Activated T-helper 1 cell treated with Interleukin-2 at 50 U/mL for 16 hours (primary cell): ENCODE measurements at regions not wholly inside any gene's neighbourhood (a gene's known extent, or its start where the extent isn't known, plus 50 kb on each side); places are given as distances from the start of the nearest gene placed in this dataset.
"Not testable (repeated sequence)": the region's sequence is repeated elsewhere in the genome, so short reads cannot be mapped to it uniquely, and the experiment has no call there.

Experiments used
- DNase-seq: peaks from one replicate; pipeline ENCODE4 v3.0.0-alpha.2; 2020; ENCODE audit warnings: low read depth

DNA sequence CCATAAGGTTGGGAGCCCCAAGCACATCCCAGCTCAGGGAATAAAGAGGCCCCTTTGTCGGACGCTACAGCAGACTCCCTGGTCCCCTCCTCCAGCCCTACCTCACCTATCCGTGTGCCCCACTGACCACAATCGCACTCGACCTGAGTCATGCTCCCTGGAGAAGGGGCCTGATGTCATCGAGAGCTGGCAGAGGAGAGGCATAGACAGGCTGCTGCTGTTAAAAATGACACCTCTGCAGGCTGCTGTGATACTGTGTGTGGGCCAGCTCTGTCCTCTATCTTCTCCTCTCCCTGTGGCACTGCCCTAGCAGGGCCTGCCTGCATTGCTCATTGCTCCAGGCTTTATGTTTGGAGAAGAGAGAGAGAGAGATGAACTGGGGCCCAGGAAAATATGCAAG lies 123.4 kb upstream of the SYT13 start:
- DNase-seq, result no peak

DNA sequence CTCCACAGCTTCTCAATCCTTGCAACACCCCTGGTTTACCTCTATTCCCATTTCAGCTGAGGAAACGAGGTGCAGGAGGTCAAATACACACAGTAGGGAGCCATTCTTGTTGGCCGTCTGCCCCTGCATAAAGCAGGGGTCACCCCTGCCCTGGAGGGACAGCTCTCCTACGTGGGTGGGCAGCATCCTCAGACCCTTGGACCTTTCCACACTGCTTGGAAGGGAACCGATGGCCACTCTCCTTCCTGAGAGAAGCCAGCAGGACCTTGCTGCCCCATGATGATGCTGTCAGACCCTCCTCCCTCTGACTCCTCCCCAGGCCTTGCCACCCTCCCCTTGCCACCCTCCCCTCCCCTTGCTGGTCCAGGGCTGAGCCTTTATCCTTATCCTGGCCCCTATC lies 121.1 kb upstream of the SYT13 start:
- DNase-seq, result no peak

DNA sequence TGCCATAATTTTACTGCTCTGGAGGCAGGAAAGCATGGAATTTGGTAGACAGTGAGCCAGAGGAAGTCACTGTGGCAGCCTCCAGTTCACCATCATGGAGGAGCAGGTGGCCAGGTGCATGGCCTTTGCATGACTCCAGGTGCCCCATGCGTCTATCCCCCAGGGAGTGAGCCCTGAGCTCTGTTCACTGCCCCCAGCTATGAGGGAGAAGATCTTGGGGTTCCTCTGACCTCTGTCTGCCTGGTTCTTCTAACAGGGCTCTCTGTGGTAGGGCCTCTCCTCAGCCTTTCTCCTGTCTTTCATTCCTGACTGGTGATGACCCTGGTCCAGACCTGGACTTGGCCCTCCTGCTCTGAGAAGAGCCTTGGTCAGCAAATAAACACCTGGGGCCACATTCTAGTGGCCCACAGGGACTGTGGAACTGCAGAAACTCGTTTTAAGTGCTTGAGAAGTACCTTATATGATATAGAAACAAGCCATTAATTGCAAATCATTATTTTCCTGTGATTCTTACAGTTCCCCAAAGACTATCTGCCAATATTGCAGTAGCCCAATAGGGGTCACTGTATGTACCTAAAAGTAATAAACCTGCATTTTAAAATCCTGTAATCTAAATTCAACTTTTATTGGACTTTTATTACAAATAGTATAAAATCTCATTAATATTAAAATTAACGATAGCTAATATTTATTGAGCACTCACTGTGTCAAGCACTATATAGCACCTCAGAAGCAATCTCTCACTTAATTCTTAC lies 120.0 kb upstream of the SYT13 start:
- no peak for DNase-seq

DNA sequence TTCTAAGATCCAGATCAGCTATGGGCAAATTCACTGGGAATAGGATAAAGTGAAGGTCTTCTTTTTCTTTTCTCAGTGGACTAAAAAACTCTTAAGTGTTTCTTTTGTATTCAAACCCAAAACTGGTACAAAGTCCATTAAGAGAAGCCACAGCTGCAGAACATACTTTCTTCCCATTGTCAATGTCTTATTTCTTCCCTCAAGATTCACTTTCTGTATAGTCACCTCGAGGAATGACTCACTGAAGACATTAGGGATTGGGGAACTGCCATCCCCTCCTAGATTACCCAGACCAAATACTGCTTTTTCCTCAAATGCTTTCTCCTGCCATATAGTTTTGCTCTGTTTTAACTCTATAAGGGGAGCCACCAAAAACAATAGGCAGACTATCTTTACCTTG lies 117.4 kb upstream of the SYT13 start:
- DNase-seq, result not testable (repeated sequence)

DNA sequence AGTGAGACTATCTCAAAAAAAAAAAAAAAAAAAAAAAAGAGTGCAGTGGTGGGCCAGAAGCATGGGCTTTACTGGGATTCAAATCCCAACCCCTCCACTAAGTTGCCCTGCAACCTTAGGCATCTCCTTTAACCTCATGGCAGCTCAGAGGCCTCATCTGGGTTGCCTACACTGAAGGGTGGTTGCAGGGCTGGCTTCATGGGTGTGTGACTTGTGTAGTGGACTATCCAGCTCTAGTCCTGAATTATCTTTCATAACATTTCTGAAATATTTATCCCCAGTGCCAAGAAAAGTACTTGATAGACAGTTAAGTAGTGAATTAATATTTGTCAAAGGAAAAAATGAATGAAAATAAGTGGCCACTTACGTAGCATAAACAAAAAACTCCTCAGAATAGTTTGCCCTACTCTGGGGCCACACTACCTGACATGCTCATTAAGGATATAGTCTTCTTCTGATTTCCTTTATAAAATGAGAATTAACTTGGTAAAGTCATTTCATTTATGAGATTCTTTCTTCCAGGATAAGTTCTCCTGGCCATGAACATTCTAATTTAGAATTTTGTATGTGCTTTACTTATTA lies 116.0 kb upstream of the SYT13 start:
- no peak for DNase-seq

DNA sequence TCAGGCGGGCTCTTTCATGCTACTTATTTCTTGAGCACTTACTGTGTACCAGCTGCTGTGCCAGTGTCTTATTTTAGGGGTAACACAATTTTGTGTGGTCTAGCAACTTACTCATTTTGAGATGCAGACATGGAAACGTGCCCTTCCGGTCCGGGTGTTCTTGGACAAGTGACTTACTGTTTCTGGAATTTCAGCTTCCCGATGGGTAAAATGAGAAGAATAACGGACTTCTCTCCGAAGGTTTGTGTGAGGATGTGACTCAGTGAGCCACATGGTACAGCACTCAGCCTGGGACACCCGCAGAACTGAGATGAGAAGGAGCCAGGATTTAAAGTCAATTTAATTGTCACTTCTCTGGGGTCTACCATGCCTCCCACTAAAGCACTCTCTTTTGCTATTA lies 114.5 kb upstream of the SYT13 start:
- no peak for DNase-seq

DNA sequence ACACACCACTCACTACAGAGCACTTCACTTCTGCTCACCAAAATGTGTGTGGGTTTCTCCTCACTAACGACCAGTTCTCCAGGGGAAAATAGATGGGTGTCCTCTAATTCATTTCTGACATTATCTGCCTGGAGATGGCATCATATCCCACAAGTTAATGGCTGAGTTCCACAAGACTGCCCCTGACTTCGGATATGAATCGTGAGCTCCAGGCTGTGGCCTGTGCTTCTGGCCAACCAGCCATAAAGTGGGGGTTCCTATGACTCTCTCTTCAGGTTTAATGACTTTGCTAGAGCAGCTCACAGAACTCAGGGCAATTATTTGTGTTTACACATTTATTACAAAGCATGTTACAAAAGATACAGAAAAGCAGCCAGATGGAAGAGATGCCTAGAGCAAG lies 113.0 kb upstream of the SYT13 start:
- DNase-seq, result no peak

DNA sequence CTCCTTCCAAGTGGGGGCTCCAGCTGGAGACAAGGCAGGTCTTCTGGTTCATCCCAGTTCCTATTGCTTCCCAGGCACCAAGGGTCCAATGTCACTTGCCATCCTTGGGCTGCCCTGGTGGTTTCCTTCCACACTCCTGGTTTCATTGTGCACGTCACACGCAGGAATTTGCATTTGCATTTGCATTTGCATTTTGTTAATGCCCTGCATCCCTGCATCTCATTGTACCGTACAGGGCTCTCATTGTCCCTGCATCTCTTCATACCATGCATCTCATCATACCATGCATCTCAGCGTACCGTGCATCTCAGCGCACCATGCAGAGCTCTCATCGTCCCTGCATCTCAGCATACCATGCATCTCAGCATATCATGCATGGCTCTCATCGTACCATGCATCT lies 112.2 kb upstream of the SYT13 start:
- DNase-seq, result no peak

DNA sequence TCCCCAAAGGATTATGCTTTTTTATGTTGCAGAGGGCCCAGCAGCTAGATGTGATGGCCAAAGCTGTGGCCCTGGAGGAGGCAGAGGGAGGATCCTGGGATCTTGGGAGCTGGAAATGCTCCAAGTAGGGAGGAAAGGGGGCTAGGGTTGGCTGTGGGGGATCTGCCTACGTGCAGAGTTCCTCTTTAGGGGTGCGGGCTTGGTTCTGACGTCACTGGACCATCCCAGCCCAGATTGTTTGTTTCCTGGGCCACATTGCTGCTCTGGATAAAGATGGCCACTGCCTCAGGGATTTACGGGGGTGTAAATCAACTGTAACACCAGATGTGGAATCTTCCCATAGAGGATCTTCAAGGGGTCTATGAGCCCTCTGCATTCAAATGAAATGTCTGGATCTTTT lies 110.3 kb upstream of the SYT13 start:
- no peak for DNase-seq

GRCh38 chr11:45395947-45396346 lies 109.8 kb upstream of the SYT13 start:
- DNase-seq, result no peak

GRCh38 chr11:45395421-45395820 lies 109.3 kb upstream of the SYT13 start:
- no peak for DNase-seq

DNA sequence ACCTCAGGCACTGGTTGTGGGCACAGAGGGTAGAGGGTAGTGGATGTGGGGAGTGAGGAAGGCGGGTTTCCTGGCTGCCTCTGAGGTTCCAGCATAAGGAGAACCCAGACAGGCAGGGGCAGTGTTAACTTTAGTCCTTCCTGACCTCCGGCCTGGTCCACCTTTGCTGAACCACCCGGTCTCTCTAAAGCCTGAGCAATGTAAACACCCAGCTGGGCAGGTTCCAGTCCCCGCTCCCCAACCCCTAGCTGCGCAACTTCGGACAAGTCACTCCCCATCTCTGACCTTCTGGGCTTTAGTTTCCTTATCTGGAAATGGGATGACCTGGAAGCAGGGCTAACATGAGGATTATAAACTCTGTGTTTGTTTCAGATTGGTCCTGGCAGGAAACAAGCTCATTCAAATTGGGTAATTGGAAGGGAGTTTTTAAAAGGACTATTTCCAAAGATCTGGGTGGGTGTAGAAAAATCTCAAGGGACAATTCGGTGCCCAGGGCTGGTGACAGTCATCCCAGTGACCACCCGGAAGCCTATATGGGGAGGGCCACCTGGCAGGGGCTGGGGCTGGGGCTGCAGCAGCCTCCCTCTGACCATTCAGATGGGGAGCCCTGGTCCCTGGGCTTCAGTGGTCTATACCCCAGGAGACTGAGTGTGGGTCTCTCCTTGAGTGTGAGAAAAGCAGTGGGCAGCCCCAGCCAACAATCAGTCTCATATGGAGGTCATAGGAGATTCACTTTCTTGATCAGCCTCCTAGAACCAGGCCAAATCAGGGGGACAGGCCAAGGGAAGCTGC lies 108.3 kb upstream of the SYT13 start:
- DNase-seq, result no peak

DNA sequence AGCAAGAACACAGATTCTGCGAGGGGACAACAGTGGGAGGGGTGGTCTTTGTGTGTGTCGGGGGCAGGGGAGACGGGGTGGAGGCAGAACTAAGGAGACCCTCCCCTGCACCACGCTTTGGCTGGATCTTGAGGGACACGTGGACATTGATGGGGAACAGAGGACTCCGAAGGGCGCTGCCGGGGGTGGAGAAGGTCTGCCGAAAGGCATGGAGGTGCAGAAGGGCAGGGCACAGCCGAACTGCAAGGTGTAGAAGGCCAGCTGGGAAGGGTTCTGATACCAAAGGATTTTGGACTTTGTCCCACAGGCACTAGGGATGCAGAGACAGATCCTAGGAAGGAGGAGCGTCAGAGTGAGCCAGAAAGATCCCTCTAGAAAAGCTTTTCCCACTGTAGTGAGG lies 107.7 kb upstream of the SYT13 start:
- no peak for DNase-seq

GRCh38 chr11:45393334-45393733 lies 107.2 kb upstream of the SYT13 start:
- DNase-seq, result no peak

GRCh38 chr11:45392591-45393091 lies 106.5 kb upstream of the SYT13 start:
- DNase-seq, result no peak

DNA sequence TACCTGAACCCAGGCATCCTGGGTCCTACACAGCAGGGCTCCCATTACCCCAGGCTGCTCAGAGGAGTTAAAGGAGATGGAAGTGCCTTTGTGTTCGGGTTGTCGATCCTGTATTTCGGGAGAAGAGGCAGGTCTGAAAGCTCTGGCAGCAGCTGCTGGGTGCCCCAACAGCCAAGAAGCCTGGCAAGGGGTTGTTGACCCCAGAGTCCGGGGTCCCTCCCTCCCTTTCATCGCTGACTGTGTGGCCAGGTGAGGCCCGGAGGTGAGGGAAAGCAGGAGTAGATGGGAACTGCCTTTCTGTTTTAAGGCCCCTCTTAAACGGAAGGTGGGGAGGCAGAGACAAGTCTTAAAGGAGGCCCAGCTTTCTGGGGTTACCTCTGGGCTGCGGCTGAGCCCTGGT lies 106.0 kb upstream of the SYT13 start:
- DNase-seq, result no peak

GRCh38 chr11:45391168-45391850 lies 105.2 kb upstream of the SYT13 start:
- no peak for DNase-seq

DNA sequence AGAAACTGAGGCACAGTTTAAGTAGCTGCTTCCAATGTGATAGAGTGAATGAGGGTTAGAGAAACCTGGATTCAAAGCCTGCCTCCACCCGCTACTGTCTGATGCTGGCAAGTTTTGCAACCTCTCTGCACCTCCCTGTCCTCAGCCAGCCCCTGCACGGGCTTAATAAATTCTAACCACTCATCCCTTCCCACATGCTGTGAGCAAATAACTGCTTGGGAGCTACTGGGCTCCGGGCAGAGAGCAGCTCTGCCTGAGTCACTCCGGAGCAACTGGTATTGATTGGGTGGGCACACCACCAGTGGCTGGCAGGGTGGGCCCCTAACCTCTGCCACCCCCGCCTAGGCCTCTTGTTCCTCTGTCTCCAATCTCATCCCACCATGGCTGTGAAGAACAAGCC lies 104.3 kb upstream of the SYT13 start:
- no peak for DNase-seq

- no peak for DNase-seq
Observed at GRCh38 chr11:45388472-45388871, 102.3 kb upstream of the SYT13 start.

GRCh38 chr11:45387885-45388284 lies 101.7 kb upstream of the SYT13 start:
- DNase-seq, result not testable (repeated sequence)

DNA sequence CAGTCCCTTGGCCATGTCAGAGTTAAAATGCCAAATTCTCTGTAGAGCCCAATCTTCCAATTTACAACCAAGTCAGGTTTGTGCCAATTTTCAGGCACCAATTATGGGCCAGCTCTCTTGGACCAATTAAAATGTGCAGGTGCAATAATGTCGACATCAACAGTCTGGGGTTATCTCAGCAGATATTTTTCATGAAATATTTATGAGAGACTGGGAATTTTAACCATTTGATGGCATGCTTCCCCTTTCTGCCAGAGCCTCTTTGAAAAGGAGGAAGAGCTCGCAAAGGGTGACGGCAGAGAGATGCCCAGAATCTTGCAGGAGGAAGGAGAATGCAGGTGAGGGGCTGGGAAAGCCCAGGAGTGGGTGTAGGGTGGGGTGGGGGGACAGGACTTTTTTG lies 100.8 kb upstream of the SYT13 start:
- no peak for DNase-seq

DNA sequence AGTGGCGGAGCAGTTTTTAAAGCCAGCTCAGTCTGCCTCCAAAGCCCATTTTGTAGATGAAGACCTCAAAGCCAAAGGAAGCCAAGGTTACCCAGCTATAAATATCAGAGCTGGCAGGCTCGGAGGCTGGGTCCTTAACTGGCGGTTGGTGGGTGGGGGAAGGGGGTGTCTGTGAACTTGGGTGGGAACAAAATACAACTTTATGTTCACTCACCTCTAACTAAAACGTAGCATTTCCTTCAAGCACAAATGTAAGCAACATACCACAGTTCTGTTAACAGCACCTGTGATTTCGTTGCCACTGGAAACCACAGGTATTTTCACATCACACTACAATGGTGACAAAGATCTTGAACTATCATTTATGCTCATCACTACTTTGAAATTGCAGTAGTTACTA lies 99.7 kb upstream of the SYT13 start:
- DNase-seq, result no peak

DNA sequence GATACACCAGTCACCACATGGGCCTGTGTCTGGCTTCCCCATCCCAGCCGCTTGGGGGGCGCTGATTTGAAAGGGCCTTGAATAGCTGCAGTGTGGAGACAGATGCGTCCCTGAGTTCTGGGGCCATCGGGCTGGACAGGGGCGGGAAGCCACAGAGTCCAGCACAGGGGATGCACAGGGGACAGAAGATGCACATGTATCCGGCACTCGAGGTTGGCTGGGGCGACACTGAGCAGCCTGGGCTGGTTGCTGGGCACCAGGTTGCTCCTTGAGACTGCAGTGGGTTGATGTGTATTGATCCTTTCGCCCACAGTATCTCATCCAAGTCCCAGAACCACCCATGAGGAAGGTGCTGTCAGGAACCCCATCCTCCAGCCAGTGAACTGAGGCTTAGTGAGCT lies 99.3 kb upstream of the SYT13 start:
- DNase-seq, result no peak
